H1 (cell line): ENCODE measurements at regions not wholly inside any gene's neighbourhood (a gene's known extent, or its start where the extent isn't known, plus 50 kb on each side); places are given as distances from the start of the nearest gene placed in this dataset.

Experiments used
- BRCA1 ChIP-seq: IDR thresholded peaks from 2 replicates; pipeline ENCODE4 v1.6.1; 2012; ENCODE audit warnings: low read depth, low read length, improper control_type of control experiment
- CHD2 ChIP-seq: IDR thresholded peaks from 2 replicates; pipeline ENCODE4 v1.6.1; 2012; ENCODE audit warnings: low read length, improper control_type of control experiment
- GABPA ChIP-seq: IDR thresholded peaks from 2 replicates; pipeline ENCODE4 v1.6.1; 2011; ENCODE audit warnings: mild to moderate bottlenecking, low read length, moderate library complexity, borderline replicate concordance; ENCODE audit not compliant: insufficient read depth
- MAFK ChIP-seq: IDR thresholded peaks from 2 replicates; pipeline ENCODE4 v1.6.1; 2012; ENCODE audit warnings: low read depth, mild to moderate bottlenecking, improper control_type of control experiment, low read length
- NANOG ChIP-seq: IDR thresholded peaks from 2 replicates; pipeline ENCODE4 v1.6.1; 2011; ENCODE audit warnings: low read length, low read depth, mild to moderate bottlenecking, inconsistent platforms; ENCODE audit not compliant: insufficient read depth, poor library complexity, severe bottlenecking
- NRF1 ChIP-seq: IDR thresholded peaks from 2 replicates; pipeline ENCODE4 v1.6.1; 2011; ENCODE audit warnings: mild to moderate bottlenecking, low read depth, low read length, improper control_type of control experiment
- POLR2AphosphoS5 ChIP-seq: IDR thresholded peaks from 2 replicates; pipeline ENCODE4 v1.6.1; 2011; ENCODE audit warnings: low read depth, low read length
- RBBP5 ChIP-seq: IDR thresholded peaks from 2 replicates; pipeline ENCODE4 v1.7.1; 2012; ENCODE audit warnings: low read depth, mild to moderate bottlenecking, inconsistent platforms, low read length, moderate library complexity, borderline replicate concordance
- SAP30 ChIP-seq: fragments of 300-600 bp; sonication (generic); IDR thresholded peaks from 2 replicates; pipeline ENCODE4 v1.7.1; 2012; ENCODE audit warnings: low read length, moderate library complexity, mild to moderate bottlenecking, inconsistent platforms; ENCODE audit not compliant: insufficient read depth, insufficient replicate concordance
- SP2 ChIP-seq: IDR thresholded peaks from 2 replicates; pipeline ENCODE4 v1.6.1; 2012; ENCODE audit warnings: mild to moderate bottlenecking, low read length, inconsistent platforms
- TBP ChIP-seq: IDR thresholded peaks from 2 replicates; pipeline ENCODE4 v1.6.1; 2011; ENCODE audit warnings: low read depth, low read length, improper control_type of control experiment

GRCh38 chr1:148308832-148309458 lies 156.9 kb upstream of the NBPF11 start (continued):
- TF ChIP-seq NRF1 (no peak; the same call in 1 of the 2 replicates), NANOG (no peak), SAP30 (no peak), POLR2AphosphoS5 (no peak), TBP (peak; percentile 100), MAFK (peak; percentile 53; the same call in 1 of the 2 replicates), SP2 (no peak), BRCA1 (no peak), GABPA (no peak), RBBP5 (peak; percentile 54; the same call in 1 of the 2 replicates), CHD2 (no peak)
